GM12875 (cell line): ENCODE measurements at regions not wholly inside any gene's neighbourhood (a gene's known extent, or its start where the extent isn't known, plus 50 kb on each side); places are given as distances from the start of the nearest gene placed in this dataset.

ENCODE experiments used
- H3K4me3 ChIP-seq: one replicate; pipeline ENCODE4 v1.5.1; 2011; ENCODE audit warnings: low read depth, low read length, control low read depth
- TF ChIP-seq, protein P1 (sequence below): IDR thresholded peaks from 2 replicates; pipeline ENCODE4 v1.5.1; 2011; ENCODE audit warnings: low read depth, mild to moderate bottlenecking, control low read depth, inconsistent platforms, low read length, moderate library complexity, borderline replicate concordance; ENCODE audit not compliant: insufficient read depth

DNA sequence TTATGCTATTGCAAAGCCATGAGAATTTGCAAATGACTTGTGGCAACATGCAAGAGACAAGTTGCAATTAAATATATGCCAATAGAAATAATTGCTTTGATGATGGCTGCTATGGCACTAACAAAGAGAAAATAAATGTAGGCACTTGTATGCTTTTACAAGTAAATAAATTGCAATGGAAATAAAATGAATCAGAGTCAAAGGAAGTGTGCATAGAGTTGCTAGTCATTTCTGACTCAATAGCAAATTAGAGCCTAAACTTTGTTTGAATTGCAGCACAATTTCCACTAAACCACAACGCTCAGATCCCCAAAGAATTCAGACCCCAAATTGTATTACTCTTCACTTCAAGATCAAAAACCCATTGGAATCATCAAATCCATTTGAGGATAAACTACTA is 792.1 kb upstream of the ARGLU1 start:
- TF ChIP-seq, protein P1, sequence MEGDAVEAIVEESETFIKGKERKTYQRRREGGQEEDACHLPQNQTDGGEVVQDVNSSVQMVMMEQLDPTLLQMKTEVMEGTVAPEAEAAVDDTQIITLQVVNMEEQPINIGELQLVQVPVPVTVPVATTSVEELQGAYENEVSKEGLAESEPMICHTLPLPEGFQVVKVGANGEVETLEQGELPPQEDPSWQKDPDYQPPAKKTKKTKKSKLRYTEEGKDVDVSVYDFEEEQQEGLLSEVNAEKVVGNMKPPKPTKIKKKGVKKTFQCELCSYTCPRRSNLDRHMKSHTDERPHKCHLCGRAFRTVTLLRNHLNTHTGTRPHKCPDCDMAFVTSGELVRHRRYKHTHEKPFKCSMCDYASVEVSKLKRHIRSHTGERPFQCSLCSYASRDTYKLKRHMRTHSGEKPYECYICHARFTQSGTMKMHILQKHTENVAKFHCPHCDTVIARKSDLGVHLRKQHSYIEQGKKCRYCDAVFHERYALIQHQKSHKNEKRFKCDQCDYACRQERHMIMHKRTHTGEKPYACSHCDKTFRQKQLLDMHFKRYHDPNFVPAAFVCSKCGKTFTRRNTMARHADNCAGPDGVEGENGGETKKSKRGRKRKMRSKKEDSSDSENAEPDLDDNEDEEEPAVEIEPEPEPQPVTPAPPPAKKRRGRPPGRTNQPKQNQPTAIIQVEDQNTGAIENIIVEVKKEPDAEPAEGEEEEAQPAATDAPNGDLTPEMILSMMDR, result no peak
- no peak overlapping the region for H3K4me3 ChIP-seq

- TF ChIP-seq, protein P1, result no peak
- no peak overlapping the region for H3K4me3 ChIP-seq
Measured at GRCh38 chr13:107358866-107359265, 790.9 kb upstream of the ARGLU1 start.

DNA sequence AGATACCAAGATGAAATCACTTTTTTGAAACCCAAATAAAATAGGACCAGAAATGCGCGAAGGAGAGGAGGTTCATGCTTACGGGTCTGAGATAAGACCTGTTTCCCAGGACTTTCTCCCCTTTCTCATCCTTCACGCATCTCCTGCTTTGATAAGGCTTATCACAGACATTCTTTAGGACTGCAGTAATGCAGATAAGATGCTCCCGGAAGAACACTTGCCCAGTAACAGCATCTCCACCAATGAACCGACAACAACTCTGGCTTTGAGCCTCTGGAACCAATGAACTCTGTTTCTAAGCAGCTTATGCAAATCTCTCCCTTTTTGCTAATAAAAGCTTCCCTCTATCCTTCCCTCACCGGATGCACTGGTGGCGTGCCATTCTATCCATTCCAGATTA is 783.4 kb upstream of the ARGLU1 start:
- no peak overlapping the region for H3K4me3 ChIP-seq
- TF ChIP-seq, protein P1, result no peak

DNA sequence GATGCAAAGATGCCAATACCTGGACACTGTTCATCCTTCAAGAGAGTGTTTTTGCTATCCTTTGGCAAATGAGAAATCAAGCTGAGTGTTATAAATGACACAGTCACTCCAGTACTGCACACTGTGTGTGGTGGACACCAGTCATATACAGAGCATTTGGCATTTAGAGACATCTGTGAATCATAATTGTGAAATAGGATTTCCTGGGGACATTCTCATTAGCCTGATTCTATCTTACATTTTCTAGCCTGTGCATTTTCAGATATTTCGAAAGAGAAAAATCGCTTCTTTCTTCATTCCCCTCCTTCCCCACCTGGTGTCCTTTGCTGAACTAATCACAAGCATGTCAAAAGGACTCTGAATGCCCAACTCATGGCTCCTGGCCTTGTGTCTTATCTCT is 781.0 kb upstream of the ARGLU1 start:
- H3K4me3 ChIP-seq, result no peak overlapping the region
- TF ChIP-seq, protein P1, result no peak

GRCh38 chr13:107348471-107348870 is 780.5 kb upstream of the ARGLU1 start:
- H3K4me3 ChIP-seq, result no peak overlapping the region
- TF ChIP-seq, protein P1, result no peak

DNA sequence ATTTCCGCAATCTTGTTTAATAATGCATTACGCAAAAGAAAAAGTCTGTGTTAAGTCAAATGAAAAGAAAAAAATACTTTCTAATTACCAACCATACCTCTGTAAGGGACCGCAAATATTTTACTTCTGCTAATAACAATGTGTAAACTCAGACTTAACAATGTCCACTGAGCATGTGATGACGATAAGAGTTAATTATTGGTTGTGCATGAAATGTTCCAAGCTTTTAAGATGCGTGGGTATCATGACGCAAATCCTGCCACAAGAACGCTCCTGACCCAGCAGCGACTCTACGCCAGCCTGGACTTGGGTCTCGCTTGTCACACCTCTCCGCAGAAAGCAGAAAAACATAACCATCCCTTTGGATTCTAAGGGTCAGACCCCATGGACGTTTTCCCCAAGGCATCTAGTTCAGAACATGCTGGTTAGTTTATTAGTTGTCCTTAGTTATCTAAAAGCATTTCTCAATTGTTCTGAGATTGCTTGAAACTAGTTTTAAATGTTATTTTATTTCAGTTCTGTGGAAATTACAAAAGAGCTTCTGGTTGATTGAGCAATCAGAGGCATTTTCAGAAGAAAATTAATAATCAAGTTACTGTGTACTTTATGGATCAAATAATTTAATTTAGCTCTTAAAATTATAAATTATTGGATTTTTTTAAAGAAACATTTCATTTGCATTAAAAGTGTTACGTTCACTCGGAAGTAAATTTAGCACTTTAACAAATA is 779.9 kb upstream of the ARGLU1 start:
- TF ChIP-seq, protein P1, result no peak
- no peak overlapping the region for H3K4me3 ChIP-seq

- H3K4me3 ChIP-seq, result no peak overlapping the region
- TF ChIP-seq, protein P1, result no peak
Measured at GRCh38 chr13:107342747-107343146, 774.8 kb upstream of the ARGLU1 start.
